ENCODE measurements at regions not wholly inside any gene's neighbourhood (a gene's known extent, or its start where the extent isn't known, plus 50 kb on each side); places are given as distances from the start of the nearest gene placed in this dataset.

DNA sequence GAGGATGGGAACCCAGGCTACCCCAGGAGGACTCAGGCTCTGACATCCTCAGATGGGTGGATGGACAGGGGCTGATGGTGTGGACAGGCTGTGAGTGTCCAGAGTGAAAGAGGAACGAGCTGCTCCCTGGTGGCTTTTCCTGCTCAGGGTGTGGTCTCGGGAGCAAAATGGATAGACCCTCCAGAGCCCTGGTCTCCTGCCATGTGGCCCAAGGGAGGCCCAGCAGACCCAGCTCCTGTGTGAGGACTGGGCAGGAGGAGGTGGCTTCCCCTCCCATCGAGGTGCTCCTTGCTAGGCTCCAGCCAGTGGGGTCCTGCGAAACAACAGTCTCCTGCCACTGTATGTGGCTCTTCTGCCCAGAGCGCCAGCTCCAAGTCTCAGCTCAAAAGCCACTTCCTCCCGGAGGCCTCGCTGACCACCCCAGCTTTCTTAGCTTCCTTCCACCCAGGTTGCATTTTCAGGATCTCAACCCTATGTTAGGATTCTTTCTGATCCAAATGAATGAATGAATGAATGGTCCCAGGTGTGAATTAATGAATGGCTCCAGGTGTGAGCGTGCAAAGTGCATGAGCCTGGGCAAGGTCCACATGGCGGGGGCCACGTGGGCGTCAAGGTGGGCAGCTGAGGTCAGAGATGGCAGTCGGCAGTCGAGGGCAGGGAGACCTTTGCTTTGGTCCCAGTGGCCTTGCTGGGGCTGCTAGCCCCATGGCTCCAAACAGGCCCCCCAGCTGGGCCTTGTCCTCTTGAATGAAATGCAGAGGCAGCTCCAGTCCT, 120.3 kb upstream of the CIBAR2 start:
- Histone ChIP-seq H3K27me3 (ENCODE audit: control insufficient read depth in 1 of 2, insufficient read depth in 2 of 2, low read length in 2 of 2) (no peaks in the 10 kb centered on the region; a peak in 1 of 5 replicates), H4K20me1 (ENCODE audit: insufficient read depth, low read length) (0 out of 2 replicates have a peak, but pooled peaks cover 5% of the 10 kb centered on the region)

More for the DNA sequence above, 120.3 kb upstream of the CIBAR2 start:
- no peak for TF ChIP-seq REPIN1 (CRISPR knock-in tag; IDR thresholded peaks at IDR 0.05; ENCODE audit: borderline replicate concordance, low read depth)
- TF ChIP-seq SSRP1 (CRISPR knock-in tag; IDR thresholded peaks at IDR 0.05), result no peak
- TF ChIP-seq MNT (IDR thresholded peaks at IDR 0.05), result 0 out of 2 replicates have a peak, but pooled peaks have one; percentile 33
- peak; percentile 22 for TF ChIP-seq ZEB1 (IDR thresholded peaks at IDR 0.05; ENCODE audit: insufficient replicate concordance, low read depth)
- TF ChIP-seq, protein P1, sequence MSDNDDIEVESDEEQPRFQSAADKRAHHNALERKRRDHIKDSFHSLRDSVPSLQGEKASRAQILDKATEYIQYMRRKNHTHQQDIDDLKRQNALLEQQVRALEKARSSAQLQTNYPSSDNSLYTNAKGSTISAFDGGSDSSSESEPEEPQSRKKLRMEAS (IDR thresholded peaks at IDR 0.05), result 0 out of 2 replicates have a peak, but pooled peaks have one; percentile 45
- 0 out of 2 replicates have a peak, but pooled peaks have one; percentile 22 for TF ChIP-seq EED (CRISPR knock-in tag; IDR thresholded peaks at IDR 0.05)
- no peak for TF ChIP-seq ZNF883 (CRISPR knock-in tag; IDR thresholded peaks at IDR 0.05; ENCODE audit: not compliant biosample characterization)
- TF ChIP-seq MAFG (CRISPR knock-in tag; IDR thresholded peaks at IDR 0.05), result no peak
- Histone ChIP-seq H3K4me1 (ENCODE audit: insufficient read depth, low read length) (peaks cover 28% of the 10 kb centered on the region), H3K4me3 (replicated peaks in 1 of 3; ENCODE audit: insufficient read depth in 1 of 3, low read depth in 2 of 3, low read length in 3 of 3) (no peak overlapping the region), H3K27ac (ENCODE audit: extremely low read length, insufficient read depth, low read length) (no peak overlapping the region), H3K9ac (ENCODE audit: insufficient read depth, low read depth, low read length) (no peak overlapping the region), H2AFZ (ENCODE audit: low read length) (no peak overlapping the region), H3K36me3 (replicated peaks in 1 of 2; ENCODE audit: control insufficient read depth in 1 of 2, insufficient read depth in 2 of 2, low read length in 2 of 2) (no peaks in the 10 kb centered on the region), H3K9me3 (ENCODE audit: low read length) (no peaks in the 10 kb centered on the region), H3K79me2 (ENCODE audit: insufficient read depth, low read length) (no peaks in the 10 kb centered on the region), H3K4me2 (ENCODE audit: low read depth, low read length) (no peak overlapping the region)
- 37% methylated on average over 9 of the region's 13 CpGs for WGBS (ENCODE audit: low lambda C conversion rate)
- POLR2A ChIA-PET, result no interaction called here
- DNase-seq (ENCODE audit: low spot score) (no peak), FAIRE-seq (no peak), ATAC-seq (no peak)
- CTCF ChIA-PET (ENCODE audit: low intra/inter-chr PET ratio, low total read pairs), result no interaction called here
- intact Hi-C loops (cut with micrococcal nuclease; ENCODE audit: unreplicated experiment), result no loop called here
- in situ Hi-C loops (cut with HindIII; ENCODE audit: extremely low pct_ligation_motif_present, low pct_unique_long_range_greater_than_20kb), result no loop called here
- BruUV-seq (replicated peaks), result no TSS peak
